IMR-90 (cell line): ENCODE measurements at regions not wholly inside any gene's neighbourhood (a gene's known extent, or its start where the extent isn't known, plus 50 kb on each side); places are given as distances from the start of the nearest gene placed in this dataset.

Experiments
- ATAC-seq: fragments of 200-7000 bp; cut with Tn5 transposase; 2 replicates; pipeline ENCODE4 v1.9.1; 2020; ENCODE audit warnings: low read depth, mild to moderate bottlenecking, moderate library complexity
- BruUV-seq: library from RNA; stranded (reverse); fragments of 400-500 nt; replicated peaks from 2 replicates; lab custom pipeline; 2021; lab: Mats Ljungman, UMichigan
- CTCF ChIA-PET: fragments of 300-600 bp; formaldehyde crosslinking; extraction: SDS; loops from one replicate; lab custom pipeline; 2021; ENCODE audit warnings: antibody characterized with exemption; lab: Yijun Ruan, JAX
- POLR2A ChIA-PET: fragments of 300-600 bp; sonication (Branson Sonifier 250); formaldehyde crosslinking; loops from one replicate; lab custom pipeline; 2022; ENCODE audit warnings: antibody characterized with exemption; ENCODE audit not compliant: unreplicated experiment; lab: Charles Lee
- DNase-seq: peaks from one replicate; pipeline ENCODE4 v3.0.0; 2013
- H2AFZ ChIP-seq: replicated peaks from 2 replicates; pipeline ENCODE3; 2013; ENCODE audit warnings: low read length, mild to moderate bottlenecking; ENCODE audit not compliant: poor library complexity
- H2AK5ac ChIP-seq: 2 replicates; pipeline ENCODE4 v1.6.1; 2013; ENCODE audit warnings: low read depth, low read length, inconsistent platforms
- H2AK9ac ChIP-seq: replicated peaks from 2 replicates; pipeline ENCODE3; 2013; ENCODE audit warnings: mild to moderate bottlenecking, low read depth, low read length, moderate library complexity; ENCODE audit not compliant: poor library complexity
- H2BK120ac ChIP-seq: 2 replicates; pipeline ENCODE4 v1.6.1; 2013; ENCODE audit warnings: low read depth, low read length, inconsistent platforms
- H2BK15ac ChIP-seq: 3 replicates; pipeline ENCODE4 v1.6.1; 2013; ENCODE audit warnings: low read depth, low read length, inconsistent platforms
- H2BK20ac ChIP-seq: 2 replicates; pipeline ENCODE4 v1.6.1; 2013; ENCODE audit warnings: low read depth, mild to moderate bottlenecking, inconsistent platforms, low read length, moderate library complexity
- H2BK5ac ChIP-seq: 2 replicates; pipeline ENCODE4 v1.6.1; 2013; ENCODE audit warnings: mild to moderate bottlenecking, low read depth, low read length, inconsistent platforms; ENCODE audit not compliant: poor library complexity, severe bottlenecking
- H3K14ac ChIP-seq: replicated peaks from 2 replicates; pipeline ENCODE4 v1.6.1; 2013; ENCODE audit warnings: low read depth, low read length, inconsistent platforms
- H3K18ac ChIP-seq: 2 replicates; pipeline ENCODE4 v1.6.1; 2013; ENCODE audit warnings: low read depth, low read length, control low read depth
- H3K23ac ChIP-seq: 2 replicates; pipeline ENCODE4 v1.6.1; 2013; ENCODE audit warnings: low read depth, low read length, inconsistent platforms
- H3K27ac ChIP-seq: 2 replicates; pipeline ENCODE4 v1.5.1; 2013; ENCODE audit warnings: mild to moderate bottlenecking, control low read depth, low read length; ENCODE audit not compliant: insufficient read depth
- H3K27me3 ChIP-seq: 2 replicates; pipeline ENCODE4 v1.6.1; 2013; ENCODE audit warnings: low read length; ENCODE audit not compliant: control insufficient read depth, insufficient read depth
- H3K36me3 ChIP-seq: 2 replicates; pipeline ENCODE4 v1.6.1; 2013; ENCODE audit warnings: low read length, mixed read lengths; ENCODE audit not compliant: control insufficient read depth, insufficient read depth
- H3K4ac ChIP-seq: 2 replicates; pipeline ENCODE4 v1.6.1; 2013; ENCODE audit warnings: low read depth, low read length, inconsistent platforms
- H3K4me1 ChIP-seq: 2 replicates; pipeline ENCODE4 v1.6.1; 2013; ENCODE audit warnings: low read length, mixed read lengths; ENCODE audit not compliant: control insufficient read depth, insufficient read depth
- H3K4me2 ChIP-seq: 2 replicates; pipeline ENCODE4 v1.6.1; 2013; ENCODE audit warnings: low read depth, mild to moderate bottlenecking, control low read depth, low read length, moderate library complexity
- H3K4me3 ChIP-seq: 2 replicates; pipeline ENCODE4 v1.5.1; 2013; ENCODE audit warnings: low read depth, mild to moderate bottlenecking, control low read depth, low read length, moderate library complexity; ENCODE audit not compliant: insufficient read depth
- H3K56ac ChIP-seq: 2 replicates; pipeline ENCODE4 v1.6.1; 2013; ENCODE audit warnings: low read length, inconsistent platforms; ENCODE audit not compliant: insufficient read depth; ENCODE audit errors: extremely low read depth
- H3K79me1 ChIP-seq, 2 experiments: 2 replicates each; pipeline ENCODE4 v1.6.1; 2013; ENCODE audit warnings: low read length in 2 of 2, inconsistent platforms in 1 of 2, low read depth in 1 of 2
- H3K9ac ChIP-seq: 2 replicates; pipeline ENCODE4 v1.6.1; 2013; ENCODE audit warnings: low read depth, low read length, control low read depth
- H3K9me1 ChIP-seq: 2 replicates; pipeline ENCODE4 v1.6.1; 2013; ENCODE audit warnings: low read length, inconsistent platforms; ENCODE audit not compliant: insufficient read depth
- H3K9me3 ChIP-seq: 2 replicates; pipeline ENCODE4 v1.6.1; 2013; ENCODE audit warnings: low read length; ENCODE audit not compliant: control insufficient read depth, insufficient read depth
- H4K20me1 ChIP-seq: 2 replicates; pipeline ENCODE4 v1.6.1; 2013; ENCODE audit warnings: low read length, inconsistent platforms; ENCODE audit not compliant: insufficient read depth
- H4K5ac ChIP-seq: 2 replicates; pipeline ENCODE4 v1.6.1; 2013; ENCODE audit warnings: mild to moderate bottlenecking, low read depth, low read length, control low read depth
- H4K8ac ChIP-seq, 2 experiments: 2 replicates each; pipeline ENCODE4 v1.6.1; 2013; ENCODE audit warnings: low read depth in 2 of 2, low read length in 2 of 2, control low read depth in 1 of 2, inconsistent platforms in 1 of 2
- H4K91ac ChIP-seq: 2 replicates; pipeline ENCODE4 v1.6.1; 2013; ENCODE audit warnings: low read depth, low read length, inconsistent platforms; ENCODE audit not compliant: insufficient read depth
- BHLHE40 ChIP-seq: fragments of 150-350 bp; IDR thresholded peaks from 2 replicates; pipeline ENCODE4 v1.6.1; 2016; ENCODE audit warnings: mild to moderate bottlenecking, low read depth, low read length
- CEBPB ChIP-seq: IDR thresholded peaks from 2 replicates; pipeline ENCODE4 v1.6.1; 2012; ENCODE audit warnings: low read depth, low read length, improper control_type of control experiment
- CHD1 ChIP-seq: IDR thresholded peaks from 2 replicates; pipeline ENCODE4 v1.6.1; 2012; ENCODE audit warnings: low read depth, low read length, improper control_type of control experiment
- ELK1 ChIP-seq: fragments of 150-350 bp; IDR thresholded peaks from 2 replicates; pipeline ENCODE4 v1.6.1; 2016; ENCODE audit warnings: low read depth, mild to moderate bottlenecking, low read length, moderate library complexity, borderline replicate concordance
- FOS ChIP-seq: fragments of 150-350 bp; IDR thresholded peaks from 2 replicates; pipeline ENCODE4 v1.6.1; 2016; ENCODE audit warnings: low read depth, low read length
- MAFK ChIP-seq: IDR thresholded peaks from 2 replicates; pipeline ENCODE4 v1.6.1; 2012; ENCODE audit warnings: low read depth, low read length, improper control_type of control experiment
- MAZ ChIP-seq: IDR thresholded peaks from 2 replicates; pipeline ENCODE4 v1.6.1; 2012; ENCODE audit warnings: low read depth, mild to moderate bottlenecking, low read length, improper control_type of control experiment, moderate library complexity, borderline replicate concordance
- MXI1 ChIP-seq: IDR thresholded peaks from 2 replicates; pipeline ENCODE4 v1.6.1; 2012; ENCODE audit warnings: low read depth, mild to moderate bottlenecking, low read length, moderate library complexity, borderline replicate concordance
- NFE2L2 ChIP-seq: fragments of 150-350 bp; IDR thresholded peaks from 2 replicates; pipeline ENCODE4 v1.6.1; 2016; ENCODE audit warnings: low read depth, mild to moderate bottlenecking, low read length
- POLR2A ChIP-seq: IDR thresholded peaks from 2 replicates; pipeline ENCODE4 v1.6.1; 2012; ENCODE audit warnings: mild to moderate bottlenecking, low read depth, low read length
- RAD21 ChIP-seq: IDR thresholded peaks from 2 replicates; pipeline ENCODE4 v1.6.1; 2012; ENCODE audit warnings: low read length, improper control_type of control experiment
- RCOR1 ChIP-seq: IDR thresholded peaks from 2 replicates; pipeline ENCODE4 v1.6.1; 2012; ENCODE audit warnings: mild to moderate bottlenecking, low read length, improper control_type of control experiment; ENCODE audit not compliant: insufficient replicate concordance
- RFX5 ChIP-seq: IDR thresholded peaks from 2 replicates; pipeline ENCODE4 v1.8.0; 2012; ENCODE audit warnings: low read depth, mild to moderate bottlenecking, low read length, moderate library complexity
- SMC3 ChIP-seq: fragments of 150-350 bp; IDR thresholded peaks from 2 replicates; pipeline ENCODE4 v1.6.1; 2016; ENCODE audit warnings: low read depth, mild to moderate bottlenecking, antibody characterized with exemption, low read length, moderate library complexity
- USF2 ChIP-seq: fragments of 150-350 bp; IDR thresholded peaks from 2 replicates; pipeline ENCODE4 v1.6.1; 2017; ENCODE audit warnings: mild to moderate bottlenecking, antibody characterized with exemption, low read length, low read depth
- WGBS, 2 experiments: methylation state at CpG; one replicate each; pipeline versions ENCODE4 v1.1.5 to v1.1.7; 2013; ENCODE audit warnings: missing lambda C conversion rate in 2 of 2; ENCODE audit not compliant: insufficient read length in 1 of 2; ENCODE audit errors: extremely low coverage in 2 of 2; 5-methylcytosine and 5-hydroxymethylcytosine counted together
- dilution Hi-C: fragments of 300-500 bp; cut with HindIII; formaldehyde crosslinking; loops from one replicate; pipeline ENCODE4 v1.14.3; 2018; ENCODE audit warnings: low sequenced_read_pairs; ENCODE audit not compliant: unreplicated experiment
- in situ Hi-C: fragments of 300-500 bp; cut with MboI; formaldehyde crosslinking; loops from 3 replicates; pipeline ENCODE4 v1.14.3; 2019; ENCODE audit warnings: low sequenced_read_pairs, inconsistent platforms, mixed read lengths
- intact Hi-C: fragments of 100-400 bp; cut with micrococcal nuclease; formaldehyde crosslinking; loops from 2 replicates; pipeline ENCODE4 v1.10.0; 2022
- TF ChIP-seq, protein P1 (sequence below): conservative IDR thresholded peaks from 2 replicates; pipeline ENCODE4 v1.5.1; 2012; ENCODE audit warnings: mild to moderate bottlenecking, low read depth, low read length, improper control_type of control experiment

DNA sequence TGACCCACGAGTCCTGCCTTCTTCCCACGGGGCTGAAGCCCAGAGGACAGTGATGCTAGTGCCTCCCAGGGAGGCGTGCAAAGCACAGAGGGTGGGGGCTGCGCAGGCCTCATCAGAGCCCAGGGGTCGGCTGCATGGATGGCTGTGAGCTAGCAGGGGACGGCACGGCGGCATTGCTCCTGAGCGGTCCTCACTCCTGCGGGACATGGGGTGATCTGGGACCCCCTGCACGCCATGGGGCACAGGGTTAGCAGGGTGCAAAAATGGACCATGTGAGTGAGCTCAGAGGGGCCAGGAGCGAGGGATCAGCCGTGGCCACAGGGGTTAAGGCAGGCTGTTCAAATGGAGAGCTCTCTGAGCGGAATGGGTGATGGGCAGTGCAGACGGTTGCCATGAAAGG is 138.3 kb downstream of the SNX19 start:
- Histone ChIP-seq H4K91ac (no peak overlapping the region), H2BK15ac (no peak overlapping the region), H3K4ac (no peak overlapping the region), H3K23ac (no peak overlapping the region), H3K18ac (no peak overlapping the region; the same call in 1 of the 2 replicates), H2AK9ac (no peak overlapping the region), H3K36me3 (no peaks in the 10 kb centered on the region), H2AK5ac (no peak overlapping the region; the same call in 1 of the 2 replicates), H3K4me3 (no peak overlapping the region), H3K27me3 (no peaks in the 10 kb centered on the region), H3K9me1 (peaks cover 13% of the 10 kb centered on the region), H3K4me1 (peaks cover 25% of the 10 kb centered on the region), H3K4me2 (no peak overlapping the region), H4K20me1 (0 out of 2 replicates have a peak, but pooled peaks cover 1% of the 10 kb centered on the region), H3K9ac (no peak overlapping the region), H2BK120ac (no peak overlapping the region), H3K79me1 (no peaks in the 10 kb centered on the region), H2BK20ac (no peak overlapping the region), H2BK5ac (no peak overlapping the region), H3K56ac (no peak overlapping the region), H3K27ac (no peak overlapping the region), H2AFZ (no peak overlapping the region), H4K5ac (no peak overlapping the region; the same call in 1 of the 2 replicates), H3K9me3 (peaks cover 3% of the 10 kb centered on the region; the same call in 1 of the 2 replicates), H3K14ac (no peak overlapping the region), H4K8ac (no peak overlapping the region)
- 80% methylated on average over 4 of the region's 15 CpGs; no CpG with 5 or more reads in 1 of the 2 experiments for WGBS, 2 experiments
- ChIA-PET POLR2A (no interaction called here), CTCF (no interaction called here)
- dilution Hi-C loops = no loop called here
- in situ Hi-C loops = no loop called here
- TF ChIP-seq BHLHE40 = no peak
- TF ChIP-seq RFX5 = no peak
- no peak for TF ChIP-seq FOS
- no peak for TF ChIP-seq MXI1
- TF ChIP-seq CHD1 = no peak
- TF ChIP-seq, protein P1, sequence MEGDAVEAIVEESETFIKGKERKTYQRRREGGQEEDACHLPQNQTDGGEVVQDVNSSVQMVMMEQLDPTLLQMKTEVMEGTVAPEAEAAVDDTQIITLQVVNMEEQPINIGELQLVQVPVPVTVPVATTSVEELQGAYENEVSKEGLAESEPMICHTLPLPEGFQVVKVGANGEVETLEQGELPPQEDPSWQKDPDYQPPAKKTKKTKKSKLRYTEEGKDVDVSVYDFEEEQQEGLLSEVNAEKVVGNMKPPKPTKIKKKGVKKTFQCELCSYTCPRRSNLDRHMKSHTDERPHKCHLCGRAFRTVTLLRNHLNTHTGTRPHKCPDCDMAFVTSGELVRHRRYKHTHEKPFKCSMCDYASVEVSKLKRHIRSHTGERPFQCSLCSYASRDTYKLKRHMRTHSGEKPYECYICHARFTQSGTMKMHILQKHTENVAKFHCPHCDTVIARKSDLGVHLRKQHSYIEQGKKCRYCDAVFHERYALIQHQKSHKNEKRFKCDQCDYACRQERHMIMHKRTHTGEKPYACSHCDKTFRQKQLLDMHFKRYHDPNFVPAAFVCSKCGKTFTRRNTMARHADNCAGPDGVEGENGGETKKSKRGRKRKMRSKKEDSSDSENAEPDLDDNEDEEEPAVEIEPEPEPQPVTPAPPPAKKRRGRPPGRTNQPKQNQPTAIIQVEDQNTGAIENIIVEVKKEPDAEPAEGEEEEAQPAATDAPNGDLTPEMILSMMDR = no peak
- TF ChIP-seq POLR2A = no peak
- TF ChIP-seq NFE2L2 = no peak
- no peak for TF ChIP-seq RAD21
- no peak for TF ChIP-seq ELK1
- no peak for TF ChIP-seq RCOR1
- TF ChIP-seq SMC3 = no peak
- TF ChIP-seq MAFK = no peak
- no peak for TF ChIP-seq USF2
- no peak for TF ChIP-seq CEBPB
- TF ChIP-seq MAZ = no peak
- ATAC-seq (no peak), DNase-seq (no peak)
- intact Hi-C loops = no loop called here
- no TSS peak for BruUV-seq
